ES-I3 (cell line): ENCODE measurements at regions not wholly inside any gene's neighbourhood (a gene's known extent, or its start where the extent isn't known, plus 50 kb on each side); places are given as distances from the start of the nearest gene placed in this dataset.
"Not testable (repeated sequence)": the region's sequence is repeated elsewhere in the genome, so short reads cannot be mapped to it uniquely, and the experiment has no call there.

ENCODE experiments used
- H3K36me3 ChIP-seq: 2 replicates; pipeline ENCODE4 v1.6.1; 2013; ENCODE audit warnings: mild to moderate bottlenecking, low read length, control low read depth, moderate library complexity; ENCODE audit not compliant: insufficient read depth
- H3K4me1 ChIP-seq: 2 replicates; pipeline ENCODE4 v1.6.1; 2013; ENCODE audit warnings: mild to moderate bottlenecking, control low read depth, low read length; ENCODE audit not compliant: insufficient read depth
- H3K9ac ChIP-seq: 2 replicates; pipeline ENCODE4 v1.6.1; 2013; ENCODE audit warnings: low read depth, mild to moderate bottlenecking, low read length, moderate library complexity
- H3K9me3 ChIP-seq: 2 replicates; pipeline ENCODE4 v1.6.1; 2013; ENCODE audit warnings: mild to moderate bottlenecking, low read length, moderate library complexity; ENCODE audit not compliant: control insufficient read depth, insufficient read depth

GRCh38 chr21:19011451-19011850, 607.9 kb upstream of the TMPRSS15 start:
- Histone ChIP-seq H3K9me3 (no peaks in the 10 kb centered on the region), H3K9ac (no peak overlapping the region), H3K4me1 (no peaks in the 10 kb centered on the region), H3K36me3 (no peaks in the 10 kb centered on the region)

DNA sequence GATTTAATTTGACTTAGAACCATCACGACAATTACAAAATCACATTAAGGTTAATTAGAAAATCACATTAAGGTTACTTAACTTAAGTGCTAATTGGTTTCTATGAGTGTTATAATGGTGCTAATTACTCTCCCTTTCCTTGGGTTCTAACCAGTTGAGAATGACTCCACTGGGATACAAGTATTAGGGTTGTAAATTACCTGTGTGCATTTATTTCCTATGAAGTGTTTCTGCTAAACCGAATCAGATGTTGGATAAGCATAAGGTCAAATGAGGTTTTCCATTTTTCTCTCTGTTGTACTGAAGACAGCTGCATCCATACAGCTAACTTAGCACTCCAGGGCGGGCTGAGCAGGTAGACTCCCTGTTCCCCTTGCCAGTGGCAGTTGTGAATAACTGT, 610.3 kb upstream of the TMPRSS15 start:
- Histone ChIP-seq H3K36me3 (no peaks in the 10 kb centered on the region), H3K9ac (no peak overlapping the region), H3K9me3 (no peaks in the 10 kb centered on the region), H3K4me1 (no peaks in the 10 kb centered on the region)

- H3K4me1 ChIP-seq, result no peaks in the 10 kb centered on the region
- H3K9me3 ChIP-seq, result no peaks in the 10 kb centered on the region
- no peaks in the 10 kb centered on the region for H3K36me3 ChIP-seq
- H3K9ac ChIP-seq, result no peak overlapping the region
Observed at GRCh38 chr21:19018529-19018928, 614.9 kb upstream of the TMPRSS15 start.

DNA sequence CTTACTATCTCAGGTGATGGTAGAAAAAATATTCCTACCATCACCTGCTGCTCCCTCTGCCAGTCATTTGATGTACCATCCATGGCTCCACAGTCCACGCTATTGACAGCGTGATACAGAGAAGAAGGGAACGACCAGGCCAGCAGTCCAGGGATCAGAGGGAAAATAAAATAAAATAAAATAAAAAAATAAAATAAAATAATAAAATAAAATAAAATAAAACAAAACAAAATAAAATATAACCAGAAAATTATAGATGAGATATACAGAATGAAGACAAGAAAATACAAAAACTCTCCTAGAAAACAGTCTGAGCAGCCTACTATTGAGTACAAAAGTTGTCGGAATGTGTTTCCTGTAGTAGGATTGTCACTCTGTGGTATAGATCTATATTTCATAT, 619.4 kb upstream of the TMPRSS15 start:
- Histone ChIP-seq H3K9me3 (no peaks in the 10 kb centered on the region), H3K4me1 (no peaks in the 10 kb centered on the region), H3K9ac (no peak overlapping the region), H3K36me3 (no peaks in the 10 kb centered on the region)

- no peak overlapping the region for H3K9ac ChIP-seq
- no peaks in the 10 kb centered on the region for H3K36me3 ChIP-seq
- no peaks in the 10 kb centered on the region for H3K9me3 ChIP-seq
- no peaks in the 10 kb centered on the region for H3K4me1 ChIP-seq
Observed at GRCh38 chr21:19026911-19027310, 623.3 kb upstream of the TMPRSS15 start.

- H3K9me3 ChIP-seq, result no peaks in the 10 kb centered on the region
- H3K4me1 ChIP-seq, result no peaks in the 10 kb centered on the region
Observed at GRCh38 chr21:19029816-19030215, 626.2 kb upstream of the TMPRSS15 start.

DNA sequence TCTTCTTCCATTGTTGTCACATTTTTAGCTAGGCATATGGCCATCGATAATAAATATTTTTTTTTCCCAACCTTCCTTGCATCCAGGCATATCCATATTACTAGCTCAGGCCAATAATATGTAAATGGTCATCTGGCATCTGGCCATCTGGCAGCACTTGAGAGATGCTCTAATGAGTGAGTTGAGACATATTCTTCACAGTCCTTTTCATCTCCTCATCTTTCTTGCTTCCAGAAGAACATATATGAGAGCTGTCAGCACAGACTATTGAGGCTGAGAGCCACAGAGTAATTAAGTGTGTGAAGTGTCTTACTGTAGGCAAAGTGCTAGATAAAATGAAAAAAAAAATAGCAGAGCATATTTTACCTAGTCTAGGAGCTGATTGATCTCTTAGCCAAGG, 628.4 kb upstream of the TMPRSS15 start:
- Histone ChIP-seq H3K9me3 (no peaks in the 10 kb centered on the region), H3K4me1 (no peaks in the 10 kb centered on the region), H3K36me3 (no peaks in the 10 kb centered on the region), H3K9ac (no peak overlapping the region)

More at GRCh38 chr21:19029816-19030215, 626.2 kb upstream of the TMPRSS15 start:
- H3K9ac ChIP-seq, result no peak overlapping the region
- H3K36me3 ChIP-seq, result no peaks in the 10 kb centered on the region

DNA sequence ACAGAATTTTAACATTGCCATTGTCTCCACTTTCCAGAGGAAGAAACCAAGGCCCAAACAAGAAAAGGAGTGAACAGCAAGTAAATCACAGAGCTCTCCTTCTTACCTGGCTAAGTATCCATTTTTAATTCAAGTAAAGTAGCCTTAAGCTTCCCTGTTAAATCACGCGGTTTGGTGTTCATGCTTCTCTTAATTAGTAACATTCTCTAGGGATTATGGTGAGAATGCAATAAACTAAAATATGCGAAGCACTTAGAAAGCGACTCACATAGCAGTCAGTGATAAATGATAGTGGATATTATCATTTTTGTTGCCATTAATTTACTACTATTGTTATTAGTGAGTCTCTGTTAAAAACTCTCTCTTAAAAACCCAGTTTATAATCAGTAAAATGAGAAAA, 630.5 kb upstream of the TMPRSS15 start:
- Histone ChIP-seq H3K4me1 (no peaks in the 10 kb centered on the region), H3K9ac (no peak overlapping the region), H3K9me3 (no peaks in the 10 kb centered on the region), H3K36me3 (no peaks in the 10 kb centered on the region)

- Histone ChIP-seq H3K9me3 (no peaks in the 10 kb centered on the region), H3K36me3 (no peaks in the 10 kb centered on the region)
Observed at GRCh38 chr21:19034560-19034959, 631.0 kb upstream of the TMPRSS15 start.

GRCh38 chr21:19045876-19046275, 642.3 kb upstream of the TMPRSS15 start:
- no peaks in the 10 kb centered on the region; the same call in 1 of the 2 replicates for H3K9me3 ChIP-seq
- no peak overlapping the region for H3K9ac ChIP-seq
- no peaks in the 10 kb centered on the region for H3K4me1 ChIP-seq
- H3K36me3 ChIP-seq, result no peaks in the 10 kb centered on the region

More at GRCh38 chr21:19034560-19034959, 631.0 kb upstream of the TMPRSS15 start:
- Histone ChIP-seq H3K4me1 (no peaks in the 10 kb centered on the region), H3K9ac (no peak overlapping the region)

GRCh38 chr21:19048098-19048672, 644.6 kb upstream of the TMPRSS15 start:
- no peaks in the 10 kb centered on the region for H3K9me3 ChIP-seq
- H3K4me1 ChIP-seq, result no peaks in the 10 kb centered on the region
- no peaks in the 10 kb centered on the region for H3K36me3 ChIP-seq
- H3K9ac ChIP-seq, result no peak overlapping the region

- no peaks in the 10 kb centered on the region for H3K36me3 ChIP-seq
- no peaks in the 10 kb centered on the region for H3K4me1 ChIP-seq
- no peak overlapping the region for H3K9ac ChIP-seq
- no peaks in the 10 kb centered on the region for H3K9me3 ChIP-seq
Observed at GRCh38 chr21:19049567-19049966, 646.0 kb upstream of the TMPRSS15 start.

DNA sequence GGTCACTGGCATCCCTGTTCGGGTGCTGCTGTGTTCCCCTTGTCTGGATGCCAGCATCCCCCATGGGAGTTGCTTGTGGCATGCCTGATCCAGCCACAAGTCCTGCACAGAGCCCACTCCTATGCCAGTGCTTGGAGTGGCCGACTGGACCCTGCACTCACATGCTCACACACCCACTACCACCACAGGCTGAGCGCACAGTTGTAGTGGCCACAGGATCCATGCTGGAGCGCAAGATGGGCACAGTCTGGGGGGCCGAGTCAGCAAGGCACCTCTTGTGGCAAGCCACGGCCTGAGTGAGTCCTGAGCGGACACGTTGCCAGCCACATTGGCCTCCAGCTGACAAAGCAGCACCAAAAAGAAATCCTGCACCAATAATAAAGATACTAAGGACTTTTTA, 661.6 kb upstream of the TMPRSS15 start:
- H3K4me1 ChIP-seq, result no peaks in the 10 kb centered on the region
- no peak overlapping the region for H3K9ac ChIP-seq
- no peaks in the 10 kb centered on the region; the same call in 1 of the 2 replicates for H3K9me3 ChIP-seq
- no peaks in the 10 kb centered on the region for H3K36me3 ChIP-seq

DNA sequence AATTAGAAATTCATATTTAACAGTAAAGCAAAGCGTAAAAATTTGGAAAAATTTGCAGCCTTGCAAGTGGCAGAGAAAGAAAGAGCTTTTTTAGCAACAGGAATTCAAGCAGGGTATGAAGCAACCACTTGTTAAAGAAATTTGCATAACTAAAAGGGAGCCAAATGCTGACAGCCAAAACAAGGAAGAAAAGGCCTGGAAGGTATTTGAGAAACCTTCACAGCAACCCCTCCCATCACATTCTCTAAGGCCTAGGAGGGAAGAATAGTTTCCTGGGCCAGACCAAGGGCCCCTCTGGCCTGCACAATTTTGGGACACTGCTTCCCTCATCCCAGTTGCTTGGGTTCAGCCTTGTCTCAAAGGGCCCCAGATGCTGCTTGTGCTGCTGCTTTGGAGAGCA, 672.4 kb upstream of the TMPRSS15 start:
- H3K36me3 ChIP-seq, result no peaks in the 10 kb centered on the region
- no peaks in the 10 kb centered on the region for H3K4me1 ChIP-seq
- peaks cover 3% of the 10 kb centered on the region; the same call in 1 of the 2 replicates for H3K9me3 ChIP-seq
- no peak overlapping the region for H3K9ac ChIP-seq

GRCh38 chr21:19109694-19110093, 706.1 kb upstream of the TMPRSS15 start:
- Histone ChIP-seq H3K4me1 (no peaks in the 10 kb centered on the region), H3K36me3 (no peaks in the 10 kb centered on the region), H3K9ac (no peak overlapping the region), H3K9me3 (no peaks in the 10 kb centered on the region)

DNA sequence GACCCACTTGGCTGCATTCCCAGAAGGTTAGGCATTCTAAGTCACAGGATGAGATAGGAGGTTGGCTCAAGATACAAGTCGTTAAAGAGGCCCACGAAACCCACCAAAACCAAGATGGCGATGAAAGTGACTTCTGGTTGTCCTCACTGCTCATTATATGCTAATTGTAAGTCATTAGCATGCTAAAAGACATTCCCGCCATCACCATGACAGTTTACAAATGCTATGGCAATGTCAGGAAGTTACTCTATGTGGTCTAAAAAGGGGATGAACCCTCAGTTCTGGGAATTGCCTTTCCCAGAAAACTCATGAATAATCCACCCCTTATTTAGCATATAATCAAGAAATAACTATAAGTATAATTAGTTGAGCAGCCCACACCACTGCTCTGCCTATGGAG, 715.7 kb upstream of the TMPRSS15 start:
- not testable (repeated sequence) for H3K9me3 ChIP-seq, H3K36me3 ChIP-seq, H3K9ac ChIP-seq
- H3K4me1 ChIP-seq, result peaks cover 27% of the 10 kb centered on the region
